ENCODE measurements at regions not wholly inside any gene's neighbourhood (a gene's known extent, or its start where the extent isn't known, plus 50 kb on each side); places are given as distances from the start of the nearest gene placed in this dataset.
"Not testable (repeated sequence)": the region's sequence is repeated elsewhere in the genome, so short reads cannot be mapped to it uniquely, and the experiment has no call there.

- ATAC-seq, result no peak
Measured at GRCh38 chr18:1306641-1307040, 402.0 kb downstream of the ADCYAP1 start.

GRCh38 chr18:1308686-1309085 is 404.0 kb downstream of the ADCYAP1 start:
- ATAC-seq, result no peak

GRCh38 chr18:1311376-1311775 is 406.7 kb downstream of the ADCYAP1 start:
- no peak for ATAC-seq

- ATAC-seq, result not testable (repeated sequence)
Measured at GRCh38 chr18:1335345-1335744, 430.7 kb downstream of the ADCYAP1 start.

GRCh38 chr18:1350931-1351450 is 446.3 kb downstream of the ADCYAP1 start:
- no peak for ATAC-seq

- ATAC-seq, result no peak
Measured at GRCh38 chr18:1353025-1353424, 448.4 kb downstream of the ADCYAP1 start.

GRCh38 chr18:1357724-1358123 is 453.1 kb downstream of the ADCYAP1 start:
- ATAC-seq, result no peak

DNA sequence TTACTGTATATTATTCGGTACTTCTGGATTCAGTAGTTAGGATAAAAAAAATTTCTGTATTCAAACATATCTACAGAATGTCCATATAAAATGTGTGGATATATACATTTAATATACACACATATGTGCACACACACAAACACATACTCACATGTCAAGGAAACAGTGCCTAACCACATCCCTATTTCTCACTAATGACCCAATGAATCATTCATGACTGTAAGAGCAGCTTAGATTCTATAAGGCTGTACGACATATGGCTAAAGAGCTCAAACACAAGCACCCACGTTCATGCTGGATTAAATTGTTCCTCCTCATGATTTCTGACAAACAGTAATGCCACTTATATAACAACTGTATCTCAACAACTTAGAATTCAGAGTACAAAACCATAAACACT is 457.3 kb downstream of the ADCYAP1 start:
- no peak for ATAC-seq

GRCh38 chr18:1370552-1370951 is 465.9 kb downstream of the ADCYAP1 start:
- no peak for ATAC-seq

DNA sequence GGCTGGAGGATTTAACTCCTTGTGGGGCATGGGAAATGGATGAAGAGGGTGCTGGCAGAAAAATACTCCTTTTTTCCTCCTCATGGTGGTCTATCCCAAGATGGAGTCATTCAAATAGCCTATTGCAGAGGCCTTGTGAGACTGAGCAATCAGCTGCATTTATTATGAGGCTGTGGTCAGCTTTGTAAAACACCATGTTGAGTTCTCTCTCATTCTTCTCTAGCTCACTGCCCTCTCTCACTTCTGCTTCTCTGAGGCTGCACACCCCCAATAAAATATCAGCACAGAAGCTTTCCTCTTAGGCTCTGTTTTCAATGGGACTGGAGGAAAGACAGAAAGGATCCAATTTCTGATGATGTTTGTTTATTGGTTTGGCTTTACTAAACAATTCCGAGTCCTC is 467.1 kb downstream of the ADCYAP1 start:
- no peak for ATAC-seq

- ATAC-seq, result no peak
Measured at GRCh38 chr18:1383465-1383864, 478.8 kb downstream of the ADCYAP1 start.

- not testable (repeated sequence) for ATAC-seq
Measured at GRCh38 chr18:1388468-1388867, 483.8 kb downstream of the ADCYAP1 start.

GRCh38 chr18:1392046-1392445 is 487.4 kb downstream of the ADCYAP1 start:
- ATAC-seq, result no peak

DNA sequence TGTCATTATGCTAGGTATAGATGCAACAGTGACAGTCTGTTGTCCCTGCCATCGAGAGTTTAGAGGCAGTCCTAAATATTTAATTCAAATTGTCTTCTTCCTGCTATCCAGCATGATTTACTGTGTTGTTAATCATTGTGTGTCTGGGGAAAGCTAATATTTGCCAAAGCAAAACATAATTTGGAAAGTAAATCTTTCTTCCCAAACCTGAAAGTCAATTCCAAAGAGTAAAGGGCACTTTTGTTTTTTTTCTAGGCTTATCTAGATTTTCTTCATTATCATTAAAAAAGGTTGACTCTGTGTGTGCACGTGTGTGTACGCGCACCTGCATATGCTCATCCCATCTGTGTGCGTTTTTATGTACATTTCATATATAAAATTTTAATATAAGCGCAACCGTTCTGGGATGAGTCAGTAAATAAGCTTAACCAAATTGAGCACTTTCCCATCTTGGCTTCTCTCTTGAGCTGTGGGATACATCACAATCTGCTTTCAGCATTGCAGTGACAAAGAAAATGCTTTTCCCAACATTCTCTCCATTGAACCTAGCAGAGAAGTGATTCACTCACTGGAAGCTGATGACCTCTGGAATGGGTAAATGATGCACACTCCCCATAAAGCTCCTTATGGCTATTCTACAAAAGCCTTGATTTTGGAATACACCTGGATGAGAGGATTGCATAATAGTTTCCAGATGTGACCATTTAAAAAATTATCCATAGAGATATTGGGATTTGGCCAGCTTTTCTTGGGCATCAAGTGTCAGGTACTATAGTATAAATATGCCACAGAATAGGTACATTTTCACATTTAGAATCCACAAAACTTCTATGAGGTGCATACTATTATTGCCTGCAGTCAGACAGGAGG is 488.4 kb downstream of the ADCYAP1 start:
- ATAC-seq, result no peak

DNA sequence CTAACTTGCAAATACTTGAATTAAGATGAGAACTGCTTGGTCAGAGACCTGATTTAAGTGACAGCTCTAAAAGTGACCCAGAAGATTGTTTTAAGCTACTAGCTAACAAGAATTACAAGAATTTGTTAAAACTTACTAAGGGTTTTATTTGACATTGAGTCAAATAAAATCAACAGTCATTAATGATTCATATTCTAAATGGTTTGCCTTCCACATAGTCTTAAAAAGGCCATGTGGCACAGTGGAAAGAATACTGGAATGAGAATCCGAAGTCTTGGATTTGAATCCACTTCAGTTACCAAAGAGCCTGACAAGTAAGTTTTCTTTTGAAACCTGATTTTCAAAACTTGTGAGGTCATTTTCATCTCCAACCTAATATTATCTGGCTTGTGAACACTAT is 489.3 kb downstream of the ADCYAP1 start:
- no peak for ATAC-seq

DNA sequence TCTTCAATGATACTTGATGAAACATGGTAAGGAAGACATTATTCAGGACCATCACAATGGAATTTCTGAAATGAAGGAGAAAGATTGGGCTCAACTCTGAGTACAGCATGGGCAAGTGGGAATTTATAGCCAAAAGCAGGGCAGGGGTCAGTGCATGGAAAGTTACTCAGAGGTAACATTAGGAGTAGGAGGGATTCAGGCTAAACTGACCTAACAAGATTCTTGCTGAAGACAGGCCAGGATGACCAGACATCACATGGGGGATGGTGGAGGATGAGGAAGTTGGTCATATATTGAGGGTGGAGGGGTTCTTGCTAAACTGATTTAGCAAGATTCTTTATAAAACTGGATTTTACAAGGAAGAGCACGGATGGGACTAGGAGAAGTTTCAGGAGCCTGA is 489.8 kb downstream of the ADCYAP1 start:
- ATAC-seq, result no peak

GRCh38 chr18:1394966-1395365 is 490.3 kb downstream of the ADCYAP1 start:
- no peak for ATAC-seq

GRCh38 chr18:1408376-1408775 is 503.7 kb downstream of the ADCYAP1 start:
- no peak for ATAC-seq

DNA sequence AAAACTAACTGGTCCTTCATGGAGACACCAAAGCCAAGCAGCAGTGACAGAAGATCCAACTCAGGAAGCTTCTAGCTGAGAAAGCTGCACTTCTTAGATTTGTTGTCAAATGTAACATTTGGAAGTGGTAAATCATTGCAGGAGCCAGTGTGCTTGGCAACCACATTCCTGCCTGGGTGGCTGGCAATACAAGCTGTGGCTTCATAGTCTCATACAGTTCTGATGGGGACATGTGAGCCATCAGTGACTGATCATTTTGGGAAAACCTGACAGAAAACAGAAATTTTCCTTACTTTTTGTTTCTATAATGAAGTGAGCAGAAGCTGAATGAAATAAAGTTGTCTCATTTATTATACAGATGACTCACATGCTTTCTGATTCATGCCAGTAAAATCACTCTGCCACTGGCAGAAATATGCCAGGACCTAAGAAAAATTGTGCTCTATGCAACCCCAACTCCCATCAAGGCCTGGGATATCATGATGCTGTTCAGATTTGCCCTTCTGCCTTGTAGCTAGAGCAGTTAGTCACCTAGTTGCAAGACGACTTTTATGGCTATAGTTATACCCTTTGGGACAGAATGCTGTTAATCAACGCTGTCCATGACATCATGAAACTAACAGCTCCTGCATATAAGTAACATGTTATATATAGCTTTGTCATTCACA is 508.1 kb downstream of the ADCYAP1 start:
- ATAC-seq, result no peak

DNA sequence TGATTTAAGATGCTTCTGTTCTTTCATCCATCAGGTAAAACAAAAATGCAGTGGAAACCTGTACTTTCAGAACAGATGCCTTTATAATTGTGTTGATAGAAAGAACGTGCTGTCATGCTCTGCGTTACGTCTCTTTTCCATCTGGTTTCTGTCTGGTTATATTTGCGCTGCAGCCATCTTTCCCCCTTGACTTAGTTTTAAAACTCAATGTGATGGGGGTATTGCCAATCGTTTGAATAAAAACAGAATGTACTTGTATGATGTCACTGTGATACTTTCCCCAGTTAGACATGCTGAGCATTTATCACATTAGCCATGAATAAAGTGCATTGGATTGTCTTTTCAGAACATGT is 508.6 kb downstream of the ADCYAP1 start:
- ATAC-seq, result no peak

DNA sequence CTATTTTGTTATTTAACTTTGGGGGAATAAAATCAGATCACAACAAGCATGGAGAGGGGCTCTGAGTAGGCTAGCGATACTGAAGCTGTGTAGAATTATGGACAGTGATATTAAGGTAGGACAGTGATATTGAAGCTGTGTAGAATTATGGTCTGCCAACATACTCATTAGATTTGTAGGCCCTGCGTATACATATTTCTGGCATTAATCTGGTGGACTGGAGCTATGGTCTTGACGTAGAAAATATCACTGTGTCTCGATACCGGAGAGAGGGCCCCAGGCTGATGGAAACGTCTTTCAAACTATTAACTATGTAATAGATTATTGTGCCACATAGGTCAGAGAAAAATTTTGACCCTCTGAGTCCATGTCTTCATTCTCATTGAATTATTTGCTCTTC is 511.4 kb downstream of the ADCYAP1 start:
- ATAC-seq, result no peak

DNA sequence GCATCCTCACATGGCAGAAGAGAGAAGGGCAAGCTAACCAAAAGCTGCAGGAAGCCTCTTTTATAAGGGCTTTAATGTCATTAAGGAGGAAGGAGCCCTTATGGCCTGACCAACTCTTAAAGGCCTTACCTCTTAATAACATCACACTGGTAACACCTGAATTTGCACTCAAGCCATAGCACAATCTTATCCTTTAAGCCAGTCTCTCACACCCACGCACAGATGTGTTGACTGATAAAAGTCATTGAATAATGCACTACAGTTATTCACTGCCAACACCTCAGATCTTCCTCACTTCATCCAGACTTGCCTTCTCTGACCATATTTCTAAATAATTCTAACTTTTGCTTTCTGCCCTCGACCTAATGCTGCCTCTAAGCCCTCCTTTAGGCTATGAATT is 516.8 kb downstream of the ADCYAP1 start:
- no peak for ATAC-seq

GRCh38 chr18:1422634-1423033 is 518.0 kb downstream of the ADCYAP1 start:
- ATAC-seq, result no peak

DNA sequence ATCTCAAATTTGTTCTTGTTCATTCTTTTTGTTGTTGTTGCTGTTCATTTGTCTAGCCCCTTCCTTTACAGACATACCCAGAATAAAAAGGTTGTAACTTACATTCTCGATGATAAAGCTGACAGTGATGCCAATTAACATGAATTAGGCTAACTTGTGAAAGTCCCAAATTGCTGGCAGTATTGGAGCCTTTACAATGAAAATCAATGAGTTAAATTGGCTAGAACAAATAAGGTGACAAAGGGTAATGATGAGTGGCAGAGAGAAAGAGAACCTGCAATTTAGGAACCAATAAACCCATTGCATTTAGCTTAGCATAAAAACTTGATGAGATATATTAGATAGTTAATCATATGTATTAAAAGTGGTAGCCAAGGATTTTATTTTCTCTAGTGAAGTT is 521.0 kb downstream of the ADCYAP1 start:
- no peak for ATAC-seq

Measured in esophagus mucosa (tissue), 1 donor.